MV-4-11 (cell line): ENCODE measurements at regions not wholly inside any gene's neighbourhood (a gene's known extent, or its start where the extent isn't known, plus 50 kb on each side); places are given as distances from the start of the nearest gene placed in this dataset.

Experiments used
- DNase-seq: peaks from one replicate; lab custom pipeline; 2025; lab: John Stamatoyannopoulos, UW

DNA sequence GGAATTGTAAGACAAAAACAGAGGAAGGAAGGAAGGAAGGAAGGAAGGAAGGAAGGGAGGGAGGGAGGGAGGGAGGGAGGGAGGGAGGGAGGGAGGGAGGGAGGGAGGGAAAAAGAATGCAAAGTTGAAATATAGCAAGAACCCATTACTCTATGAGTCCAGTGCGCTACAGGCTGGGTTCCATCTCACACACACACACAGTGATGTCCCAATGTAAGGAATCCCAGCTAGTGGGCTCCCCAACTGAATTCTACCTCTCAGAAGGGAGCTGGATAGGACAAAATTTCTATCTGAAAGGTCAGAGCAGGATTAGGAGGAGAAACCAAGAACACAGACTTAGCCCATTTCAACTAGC, 173.4 kb downstream of the DAD1 start:
- DNase-seq, result no peak

DNA sequence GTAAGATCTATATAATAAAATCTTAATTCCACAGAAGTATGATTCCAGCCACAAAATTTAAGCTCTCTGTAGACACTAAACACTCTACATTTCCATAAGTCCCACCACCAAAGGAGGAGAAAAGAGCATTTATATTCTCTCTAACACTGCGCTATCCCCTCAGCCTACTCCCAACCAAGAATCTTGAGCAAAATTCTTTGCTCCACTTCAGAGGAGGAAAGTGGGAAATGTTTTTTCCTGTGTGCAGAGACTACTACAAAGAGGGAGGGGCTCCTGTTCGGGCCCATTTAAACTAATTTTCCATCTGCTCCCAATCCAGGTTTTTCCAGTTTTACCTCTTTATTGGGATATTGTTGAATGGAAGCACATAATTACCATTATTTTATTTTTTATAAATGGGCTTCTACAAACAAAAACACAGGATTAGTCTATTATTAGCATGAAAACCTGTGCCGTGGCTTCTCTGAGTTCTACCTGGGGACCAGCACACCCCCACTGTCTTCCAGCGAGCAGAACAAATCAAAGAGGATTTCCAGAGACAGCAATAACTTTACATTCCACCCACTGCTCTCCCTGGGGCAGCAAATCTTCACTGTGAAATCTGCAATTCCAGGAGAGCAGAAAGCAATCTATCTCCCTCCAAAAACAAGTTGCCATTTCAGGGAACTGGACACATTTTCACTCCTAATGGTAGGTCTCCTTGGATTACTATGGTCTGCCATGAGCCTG, 174.0 kb downstream of the DAD1 start:
- no peak for DNase-seq

DNA sequence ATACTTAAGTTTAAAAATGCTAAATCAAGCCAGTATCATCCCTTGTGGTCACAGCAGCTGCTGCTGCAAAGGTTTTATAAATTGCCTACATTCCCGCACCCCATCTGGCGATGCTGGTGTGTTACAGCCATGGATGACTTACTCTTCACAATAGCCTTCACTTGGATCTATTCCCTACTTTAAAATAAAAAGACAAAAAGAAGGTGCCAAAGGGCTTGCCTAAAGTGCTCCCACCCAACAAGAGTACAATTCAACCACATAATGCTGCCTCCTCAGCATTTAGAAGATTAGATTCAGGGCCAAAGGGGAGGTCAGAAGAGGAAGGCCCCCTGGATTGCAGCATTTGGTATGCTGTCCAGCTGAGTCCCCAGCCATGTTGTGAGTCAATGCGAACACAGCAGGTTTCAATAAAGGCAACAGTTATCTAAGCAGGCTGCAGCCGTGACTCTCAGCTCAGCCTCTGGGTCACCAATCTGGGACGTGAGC, 176.1 kb downstream of the DAD1 start:
- no peak for DNase-seq

DNA sequence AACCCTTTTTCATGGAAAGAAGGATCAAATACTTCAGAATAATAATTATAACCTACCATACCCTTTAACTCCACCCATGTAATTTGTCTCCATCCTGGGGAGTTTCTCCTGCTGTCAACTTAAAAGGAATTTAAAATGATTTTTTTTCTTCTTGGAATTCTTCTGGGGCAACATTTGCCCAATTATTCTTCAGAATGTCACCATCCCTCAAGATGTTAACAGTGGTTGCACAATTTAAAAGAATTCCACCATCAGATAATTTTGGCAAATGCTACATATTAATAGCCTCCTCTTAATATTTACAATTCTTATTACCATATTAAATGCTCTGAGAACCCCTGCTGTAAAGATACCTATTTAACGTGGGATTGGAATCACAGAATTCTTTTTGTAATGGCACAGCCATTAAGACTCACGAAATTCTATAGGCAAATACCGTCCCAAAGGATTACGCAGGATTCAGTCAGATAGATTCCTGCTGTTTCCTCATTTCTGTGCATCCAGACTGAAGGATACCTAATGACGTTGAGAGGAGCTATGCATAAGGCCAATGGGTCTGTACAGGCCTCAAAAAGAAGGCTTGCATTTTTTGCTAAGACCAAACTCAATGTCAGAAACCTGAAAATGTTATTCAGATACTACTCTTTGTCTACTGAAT, 177.5 kb downstream of the DAD1 start:
- no peak for DNase-seq

DNA sequence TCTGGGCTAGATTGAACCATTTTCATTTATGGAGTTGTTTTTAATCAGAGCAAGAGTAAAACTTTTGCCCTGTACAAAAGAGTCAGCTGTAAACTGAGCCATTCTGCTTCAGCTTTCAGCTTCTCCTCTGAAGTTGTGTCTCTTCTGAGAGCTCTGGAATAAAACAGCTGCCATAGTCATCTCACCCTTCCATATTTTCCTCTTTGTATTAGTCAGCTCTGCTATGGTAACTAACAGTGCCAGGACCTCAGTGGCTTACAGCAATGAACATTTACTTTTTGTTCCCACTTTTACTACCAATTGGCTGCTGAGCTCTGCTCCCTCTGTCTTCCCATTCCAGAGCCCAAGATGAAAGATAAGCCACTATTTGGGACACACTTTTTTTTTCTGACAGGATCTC, 178.5 kb downstream of the DAD1 start:
- DNase-seq, result no peak

DNA sequence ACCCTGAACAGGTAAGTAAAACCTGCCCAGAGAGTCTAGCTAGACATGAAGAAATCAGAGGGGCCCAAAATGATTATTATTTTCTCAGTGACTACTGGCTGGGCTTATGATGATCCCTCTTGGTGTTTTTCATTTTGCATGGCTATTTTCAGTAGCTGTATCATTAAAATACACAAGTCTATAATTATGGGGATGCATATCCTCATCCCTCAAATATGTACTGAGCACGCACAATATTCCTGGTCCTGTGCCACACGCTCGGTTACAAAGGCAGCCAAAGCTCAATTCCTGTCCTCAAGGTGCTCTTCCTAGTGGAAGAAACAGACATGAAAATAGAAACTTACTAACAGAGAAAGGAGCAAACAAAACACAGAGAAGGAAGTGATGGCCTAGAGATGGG, 180.0 kb downstream of the DAD1 start:
- DNase-seq, result no peak

DNA sequence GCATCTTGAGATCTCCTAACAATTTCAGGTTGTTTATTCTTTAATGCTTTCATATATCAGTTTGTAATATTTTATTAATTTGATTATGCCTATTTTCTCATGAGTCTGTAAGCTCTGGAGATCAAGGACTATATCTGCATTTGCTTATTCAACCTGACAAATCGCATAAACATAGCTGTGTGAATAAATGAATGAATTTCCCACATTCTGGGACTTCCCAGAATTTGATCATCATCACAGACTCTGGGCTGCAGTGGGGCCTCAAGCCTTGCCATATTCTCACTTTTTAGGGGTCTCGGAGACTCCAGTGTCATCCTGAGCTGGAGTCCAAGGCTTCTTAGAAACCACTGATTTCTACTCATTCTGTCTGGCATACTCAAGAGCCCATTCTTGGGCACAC, 180.5 kb downstream of the DAD1 start:
- DNase-seq, result no peak

DNA sequence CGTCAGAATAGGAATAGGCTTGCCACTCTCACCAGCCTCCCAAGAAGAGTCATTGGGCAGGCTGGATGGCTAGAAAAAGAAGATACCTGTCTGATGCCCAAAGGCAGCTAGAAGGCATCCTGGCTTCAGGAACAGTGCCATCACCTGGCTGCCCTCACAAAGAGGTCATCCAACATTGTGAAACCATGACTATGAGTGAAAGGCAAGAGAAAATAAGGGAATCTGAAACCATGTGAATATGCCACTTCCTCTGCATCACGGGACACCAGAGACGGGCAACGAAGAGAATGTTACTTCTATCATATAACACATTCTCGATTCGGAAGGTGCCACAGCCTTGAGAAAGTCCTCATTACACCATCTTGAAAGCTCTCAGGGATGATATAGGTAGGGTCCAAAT, 182.0 kb downstream of the DAD1 start:
- peak; percentile 64 for DNase-seq

DNA sequence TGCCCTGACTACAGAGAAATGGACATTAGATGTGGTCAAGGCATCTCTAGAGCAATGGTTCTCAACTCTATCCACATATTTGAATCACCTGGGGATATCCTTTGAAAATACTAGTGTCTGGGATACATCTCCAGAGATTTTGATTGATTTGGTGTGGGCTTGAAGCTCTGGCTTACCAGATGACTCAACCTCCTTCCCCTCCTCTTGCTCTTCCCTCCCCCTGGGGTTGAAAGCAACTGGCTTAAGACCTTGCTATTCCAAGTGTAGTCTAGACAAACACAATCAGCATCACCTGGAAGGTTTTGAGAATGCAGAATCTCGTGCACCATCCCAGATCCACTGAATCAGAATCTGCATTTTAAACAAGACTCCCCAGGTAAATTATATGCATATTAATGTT, 183.8 kb downstream of the DAD1 start:
- no peak for DNase-seq

DNA sequence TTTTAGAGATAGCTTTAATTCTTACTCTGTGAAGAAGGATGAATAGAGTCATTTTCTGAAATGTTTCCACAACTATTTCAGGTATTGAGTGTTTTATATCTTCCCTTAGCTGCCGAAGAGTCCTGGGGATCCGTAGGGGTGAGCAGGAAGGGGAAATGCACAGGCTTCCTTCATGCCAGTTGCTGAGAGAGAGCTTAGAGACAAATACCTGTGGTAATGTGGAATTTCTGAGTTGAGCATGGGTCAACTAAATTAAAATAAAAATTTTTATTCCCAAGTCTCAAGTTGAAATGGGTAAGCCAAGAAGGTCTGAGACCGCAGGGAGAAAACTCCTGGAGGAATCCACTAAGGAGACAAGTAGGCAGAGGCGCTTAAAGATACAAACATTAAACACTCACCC, 185.7 kb downstream of the DAD1 start:
- DNase-seq, result no peak

DNA sequence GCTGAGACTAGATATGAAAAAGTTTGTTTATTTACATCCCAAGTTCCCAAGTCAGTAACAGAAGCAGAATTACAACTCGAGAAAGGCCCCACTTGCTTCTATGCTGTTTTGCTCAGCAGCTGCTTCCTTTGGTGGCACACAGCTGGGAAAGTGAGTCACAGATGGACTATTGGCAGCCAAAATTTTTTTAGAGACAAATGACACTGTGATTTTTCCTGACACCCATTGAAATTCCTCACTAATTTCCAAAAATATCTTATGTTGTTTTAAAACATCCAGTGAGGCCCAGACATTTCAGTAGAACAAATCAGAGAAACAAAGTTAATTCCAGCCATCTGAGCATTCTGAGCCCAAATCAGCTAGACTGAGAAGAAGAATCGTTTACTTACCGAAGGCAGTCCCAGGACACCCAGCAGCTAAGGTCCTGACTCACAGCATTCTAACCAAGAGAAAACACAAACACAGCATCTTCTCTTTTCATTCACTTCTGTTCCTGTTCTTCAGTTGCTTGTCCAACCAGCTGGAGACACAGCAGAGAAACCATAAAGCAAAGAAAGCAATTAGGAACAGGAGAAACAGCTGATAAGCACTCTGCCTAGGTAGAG, 188.3 kb downstream of the DAD1 start:
- no peak for DNase-seq

DNA sequence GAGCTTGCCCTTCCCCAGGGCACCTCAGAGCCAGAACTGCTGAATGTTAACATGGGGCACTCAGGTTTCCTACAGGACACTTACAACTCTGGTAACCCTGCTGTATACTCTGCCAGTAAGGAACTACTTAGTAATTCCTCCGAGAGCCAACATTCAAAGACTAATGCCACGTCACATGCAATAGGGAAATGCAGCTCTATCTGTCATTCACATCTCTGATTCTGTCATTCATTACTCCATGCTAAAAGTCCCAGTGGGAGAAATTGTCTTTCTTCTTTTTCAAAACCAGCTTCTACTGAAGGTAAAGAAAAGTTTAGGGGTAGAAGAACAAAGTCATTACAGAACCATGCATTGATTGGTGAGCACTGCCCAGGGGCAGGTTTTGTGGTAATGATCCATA, 189.2 kb downstream of the DAD1 start:
- no peak for DNase-seq

DNA sequence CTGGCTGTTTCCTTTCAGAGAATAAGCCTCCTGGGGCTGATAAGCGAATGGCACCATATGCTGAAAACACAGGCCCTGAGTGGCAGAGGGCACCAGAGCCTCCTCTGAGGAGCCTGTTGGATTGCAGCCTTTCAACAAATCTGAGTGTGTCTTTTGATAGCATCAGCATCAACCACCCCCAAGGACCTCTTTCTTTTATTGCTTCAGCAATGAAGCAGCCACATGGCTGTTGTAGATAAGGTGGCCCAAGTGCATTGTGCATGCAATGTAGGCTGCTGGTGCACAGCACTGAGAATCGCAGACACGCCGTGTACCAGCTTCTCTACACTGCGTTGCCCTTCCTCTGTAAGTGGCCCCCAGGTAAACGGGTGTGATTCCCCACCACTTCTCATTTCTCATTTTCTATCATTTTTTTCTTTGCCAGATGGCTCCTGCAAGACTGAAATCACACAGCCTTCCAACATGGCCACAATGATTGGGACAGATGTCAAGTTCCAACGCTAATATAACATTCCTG, 191.7 kb downstream of the DAD1 start:
- no peak for DNase-seq

DNA sequence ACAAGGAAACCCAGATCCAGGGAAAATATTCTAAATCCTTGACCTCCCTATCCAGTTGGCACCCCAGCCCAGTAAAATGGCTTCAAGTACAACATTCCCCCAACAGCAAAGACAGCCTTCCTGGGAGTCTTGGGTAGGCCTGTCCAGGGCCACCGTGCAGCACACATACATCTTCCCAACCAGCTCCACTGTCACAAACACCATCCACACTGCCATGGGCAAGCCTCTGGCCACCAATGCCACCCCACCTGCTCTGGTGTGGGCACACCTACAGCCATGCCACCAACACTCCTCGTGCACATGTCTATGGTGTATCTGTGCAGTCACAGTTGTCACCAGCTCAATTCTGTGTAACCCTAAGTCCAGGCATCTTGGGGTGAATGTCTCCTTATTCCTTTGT, 193.2 kb downstream of the DAD1 start:
- no peak for DNase-seq

DNA sequence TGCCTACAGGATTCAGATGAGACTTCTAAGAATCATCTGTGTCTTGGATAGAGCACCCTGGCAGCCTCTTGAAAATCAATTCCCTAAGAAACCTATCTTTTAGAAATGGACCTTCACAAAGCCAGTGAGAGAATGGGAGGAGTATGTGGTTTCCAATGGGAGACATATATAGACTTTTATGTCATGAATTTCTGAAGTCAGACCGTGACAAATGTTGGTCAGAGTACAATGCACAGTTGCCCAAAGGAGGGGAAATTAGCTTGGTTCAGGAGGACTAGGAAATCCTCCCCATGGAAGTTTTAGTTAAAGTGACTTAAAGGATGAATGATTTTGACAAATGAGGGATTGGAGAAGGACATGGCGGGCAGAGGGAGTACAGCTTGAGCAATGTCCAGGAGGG, 194.4 kb downstream of the DAD1 start:
- DNase-seq, result no peak

DNA sequence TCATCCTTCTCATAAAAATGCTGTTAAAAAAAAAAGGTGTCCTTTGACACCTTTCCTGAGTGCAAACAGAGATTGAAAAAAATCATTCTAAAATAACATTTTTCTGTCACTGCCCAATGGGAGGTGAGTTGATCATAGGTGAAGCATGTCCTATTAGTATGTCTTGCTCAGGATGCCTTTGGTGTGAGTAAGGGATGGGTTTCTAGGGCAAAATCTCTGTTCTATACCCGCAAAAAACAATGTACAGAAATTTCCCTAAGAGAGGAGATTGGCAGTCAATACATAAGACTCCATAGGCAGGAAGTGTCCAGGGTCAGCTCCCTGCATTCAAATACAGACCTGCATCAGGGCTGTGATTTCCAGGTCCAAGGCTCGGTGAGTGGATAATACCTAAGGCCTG, 195.2 kb downstream of the DAD1 start:
- no peak for DNase-seq

DNA sequence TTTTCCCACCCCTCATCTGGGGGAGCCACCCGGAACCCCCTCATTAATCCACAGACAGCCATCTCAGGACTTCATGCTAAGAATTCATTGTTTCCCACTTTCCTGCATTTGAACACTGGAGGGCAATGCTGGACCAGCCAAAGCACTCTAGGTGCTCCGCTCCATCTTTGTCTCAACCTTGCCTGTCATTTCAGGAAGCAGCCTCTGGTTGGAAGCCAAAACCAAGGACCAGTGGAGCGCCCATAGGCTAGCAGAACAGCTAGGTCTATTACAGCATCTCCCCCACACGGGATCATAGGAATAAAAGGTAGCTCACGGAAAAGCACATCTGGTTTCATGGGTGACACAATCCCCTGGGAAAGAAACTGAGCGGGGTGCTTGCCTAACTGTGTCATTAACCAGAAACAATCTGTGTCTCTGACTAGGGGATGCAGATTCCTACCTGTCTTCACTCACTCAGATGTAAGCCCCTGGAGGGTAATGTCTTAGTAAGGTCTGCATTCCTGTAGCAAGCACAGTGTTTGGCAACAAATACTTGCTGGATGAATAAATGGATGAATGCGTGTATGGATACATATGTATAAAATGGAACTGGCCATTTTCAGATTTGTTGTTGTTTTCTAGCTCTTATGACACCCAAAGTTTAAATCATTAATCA, 197.0 kb downstream of the DAD1 start:
- DNase-seq, result peak; percentile 76

DNA sequence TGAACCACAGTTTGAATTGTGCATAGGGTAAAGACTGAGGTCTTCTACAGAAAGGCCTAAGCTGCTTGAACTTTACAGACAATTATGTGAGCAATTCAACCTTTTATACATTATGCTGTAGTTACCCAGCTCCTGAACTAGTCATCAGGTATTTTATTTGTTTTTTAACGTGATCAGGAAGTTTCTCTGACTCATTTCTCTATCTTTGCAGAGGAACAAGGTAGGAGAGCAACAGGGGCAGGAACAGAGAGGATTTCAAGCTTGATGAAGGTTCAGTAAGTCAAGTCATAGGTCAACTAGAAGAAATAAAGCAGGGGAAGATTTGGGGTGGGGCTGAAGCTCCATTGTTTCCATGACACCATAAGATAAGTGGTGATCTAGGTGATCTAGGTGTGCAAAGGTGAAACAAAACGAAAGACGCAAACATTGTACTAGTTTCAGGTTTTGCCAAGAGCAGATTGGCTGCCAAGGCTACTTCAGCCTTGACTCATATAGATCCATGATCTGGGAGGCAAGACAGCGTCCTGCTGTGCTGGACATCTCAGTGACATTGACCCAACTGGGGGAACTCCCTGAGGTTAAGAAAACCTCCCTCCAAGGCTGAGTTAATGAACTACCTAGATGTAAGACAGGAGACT, 198.1 kb downstream of the DAD1 start:
- DNase-seq, result no peak

DNA sequence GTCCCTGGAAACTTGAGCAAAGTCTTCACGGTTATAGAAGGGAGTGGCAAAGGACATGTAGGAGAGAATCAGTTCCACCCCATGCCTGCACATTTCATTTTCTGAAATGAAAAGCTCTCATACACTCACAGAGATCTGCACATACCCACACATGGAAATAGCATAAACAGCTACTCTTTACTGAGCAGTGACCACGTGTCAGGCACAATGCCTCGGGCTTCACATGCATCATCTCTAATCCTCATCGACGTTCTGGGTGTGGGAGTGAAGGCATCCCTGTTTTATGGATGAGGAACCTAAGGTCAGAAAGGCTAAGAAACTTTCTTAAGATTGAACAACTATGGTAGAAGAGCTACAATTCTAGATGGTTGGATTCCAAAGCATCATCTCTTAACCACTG, 198.8 kb downstream of the DAD1 start:
- peak; percentile 16 for DNase-seq

DNA sequence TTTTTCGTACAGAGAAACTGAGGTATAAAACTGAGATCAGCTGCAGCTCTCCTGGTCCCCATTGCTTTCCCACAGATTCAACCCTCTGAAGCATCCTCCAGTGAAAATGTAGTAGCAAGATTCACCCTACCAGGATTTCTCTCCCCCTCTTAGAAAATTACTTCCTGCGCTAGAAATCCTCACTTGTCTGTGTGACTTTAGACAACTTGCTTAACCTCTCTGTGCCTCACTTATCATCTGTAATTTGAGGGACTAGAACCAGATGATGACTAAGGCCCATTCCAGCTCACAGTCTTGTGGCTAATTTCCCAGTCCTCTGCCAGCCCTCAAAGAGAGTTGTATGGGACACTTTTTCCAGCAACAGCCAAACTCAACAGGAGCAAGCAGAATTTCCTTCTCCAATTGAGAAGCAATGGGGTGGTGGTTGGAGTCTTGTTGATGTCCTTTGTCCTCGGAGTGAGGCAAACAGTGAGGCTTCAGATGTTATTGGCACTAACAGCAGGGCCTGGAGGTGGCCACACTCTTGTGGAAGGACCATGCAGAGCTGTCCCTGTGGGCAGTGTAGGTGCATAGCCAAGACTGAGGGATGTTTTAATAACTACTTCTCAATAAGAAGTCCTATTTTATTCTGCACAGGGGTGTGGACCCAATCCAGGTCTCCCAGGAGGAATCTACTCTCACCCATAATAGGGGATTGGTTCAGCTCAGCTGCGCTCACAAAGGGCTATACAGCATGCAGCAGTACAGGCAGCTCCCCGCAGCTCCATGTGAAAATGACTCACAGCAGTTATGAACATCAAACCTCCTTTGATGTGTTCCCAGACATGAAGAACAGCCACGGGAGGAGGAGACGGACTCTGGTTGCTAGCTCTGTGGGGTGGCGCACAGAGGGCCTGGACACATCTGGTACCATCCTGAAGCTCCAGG, 200.1 kb downstream of the DAD1 start:
- DNase-seq, result no peak

DNA sequence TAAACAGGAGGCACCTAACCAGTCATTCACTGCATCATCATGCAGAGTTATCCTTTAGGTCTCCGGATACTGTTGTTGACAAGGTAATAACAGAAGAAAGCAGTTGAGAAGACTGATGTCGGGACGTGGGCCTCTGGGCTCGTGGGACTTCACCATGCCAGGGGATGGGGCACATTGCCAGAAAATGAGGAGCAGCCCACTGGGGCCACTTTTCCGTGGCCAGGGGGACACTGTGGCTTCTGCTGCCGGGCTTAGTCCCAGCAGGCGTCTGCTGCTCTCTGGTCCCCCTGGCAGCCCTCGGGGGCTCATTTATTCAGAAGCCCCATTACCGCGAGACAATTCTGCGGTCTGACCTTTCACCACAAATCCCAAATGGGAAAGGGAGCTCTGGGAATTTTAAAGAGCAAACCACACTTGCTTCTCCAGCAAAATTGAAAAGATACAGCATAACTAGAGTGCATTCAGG, 201.2 kb downstream of the DAD1 start:
- no peak for DNase-seq
